ENCODE measurements at regions not wholly inside any gene's neighbourhood (a gene's known extent, or its start where the extent isn't known, plus 50 kb on each side); places are given as distances from the start of the nearest gene placed in this dataset.

DNA sequence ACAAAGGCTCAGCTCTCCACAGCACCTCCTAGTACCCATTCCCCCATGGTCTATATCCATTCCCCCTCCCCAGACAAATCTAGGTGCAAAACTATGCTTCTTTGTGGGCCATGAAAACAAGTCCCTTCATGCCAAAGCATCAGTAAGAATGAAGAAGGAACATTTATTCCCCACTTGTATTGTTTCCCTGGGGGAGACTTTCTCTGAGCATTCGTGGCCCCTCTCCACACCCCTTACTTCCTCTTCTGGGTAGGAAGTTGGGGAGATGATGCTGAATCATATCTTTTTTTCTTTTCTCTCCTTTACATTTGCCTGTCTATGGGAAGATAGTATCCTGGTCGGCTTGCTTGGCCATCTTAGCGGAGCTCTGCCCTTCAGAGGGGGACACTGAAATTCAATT lies 246.8 kb downstream of the NSG2 start:
- H3K27ac ChIP-seq = no peak overlapping the region
- 80 to 82% methylated on average over 3 of the region's 3 CpGs for WGBS, 2 donors
- H3K4me3 ChIP-seq = no peak overlapping the region
- H3K36me3 ChIP-seq = no peaks in the 10 kb centered on the region
- H3K9me3 ChIP-seq = peaks cover 0 to 18% (median 0%) of the 10 kb centered on the region in 4 donors
- DNase-seq (ENCODE audit: low spot score in 2 of 2) = no peak
- peaks cover 0 to 7% (median 0%) of the 10 kb centered on the region in 4 donors for H3K4me1 ChIP-seq
- no peaks in the 10 kb centered on the region for H3K27me3 ChIP-seq
- TF ChIP-seq, protein P1, sequence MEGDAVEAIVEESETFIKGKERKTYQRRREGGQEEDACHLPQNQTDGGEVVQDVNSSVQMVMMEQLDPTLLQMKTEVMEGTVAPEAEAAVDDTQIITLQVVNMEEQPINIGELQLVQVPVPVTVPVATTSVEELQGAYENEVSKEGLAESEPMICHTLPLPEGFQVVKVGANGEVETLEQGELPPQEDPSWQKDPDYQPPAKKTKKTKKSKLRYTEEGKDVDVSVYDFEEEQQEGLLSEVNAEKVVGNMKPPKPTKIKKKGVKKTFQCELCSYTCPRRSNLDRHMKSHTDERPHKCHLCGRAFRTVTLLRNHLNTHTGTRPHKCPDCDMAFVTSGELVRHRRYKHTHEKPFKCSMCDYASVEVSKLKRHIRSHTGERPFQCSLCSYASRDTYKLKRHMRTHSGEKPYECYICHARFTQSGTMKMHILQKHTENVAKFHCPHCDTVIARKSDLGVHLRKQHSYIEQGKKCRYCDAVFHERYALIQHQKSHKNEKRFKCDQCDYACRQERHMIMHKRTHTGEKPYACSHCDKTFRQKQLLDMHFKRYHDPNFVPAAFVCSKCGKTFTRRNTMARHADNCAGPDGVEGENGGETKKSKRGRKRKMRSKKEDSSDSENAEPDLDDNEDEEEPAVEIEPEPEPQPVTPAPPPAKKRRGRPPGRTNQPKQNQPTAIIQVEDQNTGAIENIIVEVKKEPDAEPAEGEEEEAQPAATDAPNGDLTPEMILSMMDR (IDR thresholded peaks at IDR 0.05) = no peak

DNA sequence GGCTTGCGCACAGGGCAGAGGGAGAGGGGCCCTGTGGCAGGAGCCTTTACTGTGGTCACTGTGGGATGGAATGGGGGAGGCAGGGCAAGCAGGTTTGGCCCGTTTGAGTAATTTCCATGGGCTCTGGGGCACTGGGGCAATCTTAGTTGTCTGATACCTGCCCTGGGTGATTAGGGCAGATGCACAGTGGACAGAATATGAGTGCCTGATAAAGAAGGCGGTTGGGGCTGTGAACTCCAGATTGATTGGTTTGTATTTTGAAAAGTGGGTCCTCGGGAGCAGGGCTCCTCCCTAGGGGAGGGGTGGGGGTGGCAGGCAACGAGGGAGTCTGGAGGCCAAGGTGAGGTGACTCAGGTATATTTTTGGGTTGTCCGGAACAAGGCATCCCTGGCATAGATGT lies 247.5 kb downstream of the NSG2 start:
- H3K27ac ChIP-seq = no peak overlapping the region
- peaks cover 0 to 7% (median 0%) of the 10 kb centered on the region in 4 donors for H3K4me1 ChIP-seq
- H3K4me3 ChIP-seq = no peak overlapping the region
- no peaks in the 10 kb centered on the region for H3K36me3 ChIP-seq
- H3K9me3 ChIP-seq = peaks cover 0 to 21% (median 0%) of the 10 kb centered on the region in 4 donors
- no peaks in the 10 kb centered on the region for H3K27me3 ChIP-seq
- TF ChIP-seq EP300 (IDR thresholded peaks at IDR 0.05) (no peak), POLR2A (IDR thresholded peaks at IDR 0.05) (no peak)
- TF ChIP-seq, protein P1 (IDR thresholded peaks at IDR 0.05) = no peak
- WGBS, 2 donors = 54 to 62% methylated on average over 6 of the region's 6 CpGs
- no peak for DNase-seq (ENCODE audit: low spot score in 2 of 2)

GRCh38 chr5:174293481-174293880 lies 248.0 kb downstream of the NSG2 start:
- Histone ChIP-seq H3K4me3 (no peak overlapping the region), H3K36me3 (no peaks in the 10 kb centered on the region), H3K4me1 (peaks cover 0 to 7% (median 0%) of the 10 kb centered on the region in 4 donors), H3K27ac (no peak overlapping the region), H3K9me3 (peaks cover 0 to 22% (median 0%) of the 10 kb centered on the region in 4 donors), H3K27me3 (no peaks in the 10 kb centered on the region)
- no peak for DNase-seq (ENCODE audit: low spot score in 2 of 2)
- TF ChIP-seq POLR2A (IDR thresholded peaks at IDR 0.05) (no peak), EP300 (IDR thresholded peaks at IDR 0.05) (no peak)
- TF ChIP-seq, protein P1 (IDR thresholded peaks at IDR 0.05) = no peak
- 70 to 83% methylated on average over 4 of the region's 4 CpGs for WGBS, 2 donors

GRCh38 chr5:174294891-174295620 lies 249.6 kb downstream of the NSG2 start:
- DNase-seq (ENCODE audit: low spot score in 2 of 2) = no peak
- WGBS, 2 donors = 70% methylated on average over 6 of the region's 6 CpGs
- TF ChIP-seq, protein P1 (IDR thresholded peaks at IDR 0.05) = no peak
- TF ChIP-seq POLR2A (IDR thresholded peaks at IDR 0.05) = no peak
- TF ChIP-seq EP300 (IDR thresholded peaks at IDR 0.05) = no peak
- Histone ChIP-seq H3K4me3 (no peak overlapping the region), H3K27me3 (no peaks in the 10 kb centered on the region), H3K4me1 (peaks cover 0 to 7% (median 0%) of the 10 kb centered on the region in 4 donors), H3K36me3 (no peaks in the 10 kb centered on the region), H3K27ac (no peak overlapping the region), H3K9me3 (peaks cover 0 to 14% (median 0%) of the 10 kb centered on the region in 4 donors)

DNA sequence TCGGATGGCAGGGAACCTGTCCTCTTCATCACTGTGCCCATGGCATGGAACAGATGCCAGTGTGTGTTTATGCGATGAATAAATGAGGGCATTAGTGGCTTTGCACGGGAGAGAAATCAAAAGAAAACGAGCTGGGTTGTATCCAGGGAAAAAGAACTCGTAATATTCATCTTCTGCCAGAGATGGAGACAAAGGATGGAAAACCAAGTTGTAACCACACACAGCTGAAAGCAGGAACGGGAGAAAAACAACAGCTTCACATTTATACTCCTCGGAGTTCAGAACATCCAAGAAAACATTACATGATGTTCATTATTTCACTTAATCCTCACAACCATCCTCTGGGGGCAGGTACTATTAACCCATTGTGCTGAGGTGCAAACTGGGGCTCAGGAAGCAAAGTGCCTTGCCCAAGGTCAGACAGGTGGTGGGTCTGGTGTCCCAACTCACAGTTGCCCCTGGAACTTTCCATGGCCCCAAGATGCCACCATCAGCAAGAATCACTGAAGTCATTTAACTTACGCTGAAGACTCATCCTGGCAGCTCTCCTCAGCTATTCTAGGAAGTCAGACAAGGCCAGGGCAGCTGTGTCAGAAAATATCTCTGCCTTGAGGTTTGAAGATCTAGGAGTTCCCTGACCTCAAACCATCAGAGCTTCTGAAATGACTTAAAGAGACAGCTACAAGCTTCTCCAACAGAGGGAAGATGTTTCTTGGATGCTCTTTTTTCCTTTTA lies 250.4 kb downstream of the NSG2 start:
- Histone ChIP-seq H3K36me3 (no peaks in the 10 kb centered on the region), H3K4me1 (peaks cover 0 to 9% (median 0%) of the 10 kb centered on the region in 4 donors), H3K27ac (peak overlapping the region in 1 of 4 donors; percentile 67), H3K27me3 (no peaks in the 10 kb centered on the region), H3K4me3 (no peak overlapping the region), H3K9me3 (peaks cover 0 to 5% (median 0%) of the 10 kb centered on the region in 4 donors)
- WGBS, 2 donors = 53 to 54% methylated on average over 8 of the region's 8 CpGs
- no peak for DNase-seq (ENCODE audit: low spot score in 2 of 2)
- TF ChIP-seq POLR2A (IDR thresholded peaks at IDR 0.05) = no peak
- TF ChIP-seq, protein P1 (IDR thresholded peaks at IDR 0.05) = no peak
- TF ChIP-seq EP300 (IDR thresholded peaks at IDR 0.05) = peak in 1 of 2 donors; percentile 9

Data from tibial nerve (tissue), 4 donors.